Breast epithelium (tissue), 4 donors: ENCODE measurements at regions not wholly inside any gene's neighbourhood (a gene's known extent, or its start where the extent isn't known, plus 50 kb on each side); places are given as distances from the start of the nearest gene placed in this dataset.
A peak's percentile ranks its signal among the peaks of the same experiment; 100 is the strongest.

Experiments
- DNase-seq, 2 donors: peaks; one replicate each; pipeline ENCODE4 v3.0.0-alpha.2; 2019; ENCODE audit warnings: low spot score in 2 of 2
- H3K27ac ChIP-seq, 2 donors: fragments of 200-600 bp; sonication (generic) in 1 of 2; one replicate each; pipeline ENCODE4 v1.5.1; 2016 to 2019; ENCODE audit warnings: mild to moderate bottlenecking in 1 of 2
- H3K27me3 ChIP-seq, 2 donors: fragments of 200-600 bp; sonication (generic) in 1 of 2; one replicate each; pipeline versions ENCODE4 v1.5.1 to v1.6.0; 2017 to 2019; ENCODE audit warnings: control low read depth in 1 of 2, mild to moderate bottlenecking in 1 of 2
- H3K36me3 ChIP-seq: fragments of 200-600 bp; one replicate; pipeline ENCODE4 v1.5.1; 2019
- H3K4me1 ChIP-seq, 2 donors: fragments of 200-600 bp; sonication (generic); one replicate each; pipeline ENCODE4 v1.5.1; 2016 to 2019; ENCODE audit warnings: control low read depth in 1 of 2
- H3K4me3 ChIP-seq, 3 donors: fragments of 200-600 bp; sonication (generic); 1 replicate in 2 of 3; 2 replicates in 1 of 3; pipeline ENCODE4 v1.5.1; 2016 to 2019; ENCODE audit warnings: mild to moderate bottlenecking in 3 of 3, moderate library complexity in 2 of 3
- H3K9me3 ChIP-seq, 2 donors: fragments of 200-600 bp; sonication (generic) in 1 of 2; one replicate each; pipeline ENCODE4 v1.5.1; 2016 to 2019; ENCODE audit warnings: control low read depth in 1 of 2
- CTCF ChIP-seq, 3 donors: fragments of 450-650 bp; IDR thresholded peaks; one replicate each; pipeline ENCODE4 v1.5.1; 2016 to 2017; ENCODE audit warnings: antibody characterized with exemption in 3 of 3, mild to moderate bottlenecking in 3 of 3, moderate library complexity in 3 of 3
- POLR2A ChIP-seq: fragments of 450-650 bp; IDR thresholded peaks from one replicate; pipeline ENCODE4 v1.6.1; 2016; ENCODE audit warnings: antibody characterized with exemption, mild to moderate bottlenecking, moderate library complexity
- POLR2AphosphoS5 ChIP-seq, 3 donors: sonication (generic); formaldehyde crosslinking; IDR thresholded peaks; one replicate each; pipeline ENCODE4 v1.6.1; 2017; ENCODE audit warnings: antibody characterized with exemption in 3 of 3
- intact Hi-C: fragments of 100-400 bp; cut with DNase I; formaldehyde crosslinking; loops from one replicate; pipeline ENCODE4 v1.15.1; 2023; ENCODE audit warnings: low total_unique reads

GRCh38 chr2:22694856-22695255 is 690.1 kb upstream of the KLHL29 start:
- intact Hi-C loops, result no loop called here
- H3K4me3 ChIP-seq, result no peak overlapping the region
- H3K27me3 ChIP-seq, result no peaks in the 10 kb centered on the region
- no peak overlapping the region for H3K27ac ChIP-seq
- no peaks in the 10 kb centered on the region for H3K4me1 ChIP-seq
- H3K36me3 ChIP-seq, result no peaks in the 10 kb centered on the region
- peaks cover 0 to 7% of the 10 kb centered on the region in 2 donors for H3K9me3 ChIP-seq
- TF ChIP-seq CTCF (IDR thresholded peaks at IDR 0.05) (no peak), POLR2A (no peak), POLR2AphosphoS5 (IDR thresholded peaks at IDR 0.05) (no peak)
- no peak for DNase-seq

- peaks cover 0 to 7% of the 10 kb centered on the region in 2 donors for H3K9me3 ChIP-seq
- H3K4me3 ChIP-seq, result no peak overlapping the region
- no peaks in the 10 kb centered on the region for H3K27me3 ChIP-seq
- intact Hi-C loops, result no loop called here
- no peaks in the 10 kb centered on the region for H3K4me1 ChIP-seq
- no peak for TF ChIP-seq POLR2AphosphoS5 (IDR thresholded peaks at IDR 0.05)
- no peak for TF ChIP-seq POLR2A
- TF ChIP-seq CTCF (IDR thresholded peaks at IDR 0.05), result no peak
- no peak for DNase-seq
- H3K36me3 ChIP-seq, result no peaks in the 10 kb centered on the region
- H3K27ac ChIP-seq, result no peak overlapping the region
Measured at GRCh38 chr2:22697054-22697788, 687.8 kb upstream of the KLHL29 start.

GRCh38 chr2:22701561-22702160 is 683.3 kb upstream of the KLHL29 start:
- H3K27me3 ChIP-seq, result no peaks in the 10 kb centered on the region
- intact Hi-C loops, result no loop called here
- no peak for DNase-seq
- no peaks in the 10 kb centered on the region for H3K4me1 ChIP-seq
- H3K4me3 ChIP-seq, result no peak overlapping the region
- peak overlapping the region in 1 of 2 donors; percentile 11 for H3K27ac ChIP-seq
- no peaks in the 10 kb centered on the region for H3K36me3 ChIP-seq
- H3K9me3 ChIP-seq, result peaks cover 0 to 2% of the 10 kb centered on the region in 2 donors
- TF ChIP-seq CTCF (IDR thresholded peaks at IDR 0.05) (no peak), POLR2AphosphoS5 (IDR thresholded peaks at IDR 0.05) (no peak), POLR2A (no peak)

- Histone ChIP-seq H3K36me3 (no peaks in the 10 kb centered on the region), H3K27me3 (no peaks in the 10 kb centered on the region), H3K27ac (no peak overlapping the region), H3K9me3 (no peaks in the 10 kb centered on the region), H3K4me1 (no peaks in the 10 kb centered on the region), H3K4me3 (no peak overlapping the region)
- TF ChIP-seq POLR2A (no peak), CTCF (IDR thresholded peaks at IDR 0.05) (no peak), POLR2AphosphoS5 (IDR thresholded peaks at IDR 0.05) (no peak)
- intact Hi-C loops, result no loop called here
- DNase-seq, result no peak
Measured at GRCh38 chr2:22703286-22703920, 681.6 kb upstream of the KLHL29 start.

- intact Hi-C loops, result no loop called here
Measured at GRCh38 chr2:22719396-22719795, 665.6 kb upstream of the KLHL29 start.

More at GRCh38 chr2:22719396-22719795, 665.6 kb upstream of the KLHL29 start:
- TF ChIP-seq CTCF (IDR thresholded peaks at IDR 0.05) (no peak), POLR2A (no peak), POLR2AphosphoS5 (IDR thresholded peaks at IDR 0.05) (no peak)
- no peak overlapping the region for H3K4me3 ChIP-seq
- peaks cover 7 to 9% of the 10 kb centered on the region in 2 donors for H3K9me3 ChIP-seq
- H3K36me3 ChIP-seq, result no peaks in the 10 kb centered on the region
- H3K27me3 ChIP-seq, result no peaks in the 10 kb centered on the region
- H3K4me1 ChIP-seq, result no peaks in the 10 kb centered on the region
- DNase-seq, result no peak
- H3K27ac ChIP-seq, result no peak overlapping the region
